ENCODE measurements at regions not wholly inside any gene's neighbourhood (a gene's known extent, or its start where the extent isn't known, plus 50 kb on each side); places are given as distances from the start of the nearest gene placed in this dataset.
A peak's percentile ranks its signal among the peaks of the same experiment; 100 is the strongest.
"Not testable (repeated sequence)": the region's sequence is repeated elsewhere in the genome, so short reads cannot be mapped to it uniquely, and the experiment has no call there.

GRCh38 chr6:153373869-153374268 lies 242.8 kb upstream of the RGS17 start:
- no peak for DNase-seq

- no peak for DNase-seq
These were observed 237.0 kb upstream of the RGS17 start for GRCh38 chr6:153368131-153368530.

- DNase-seq: no peak
These were observed 235.9 kb upstream of the RGS17 start for GRCh38 chr6:153367021-153367420.

GRCh38 chr6:153357391-153357790 lies 226.3 kb upstream of the RGS17 start:
- no peak for DNase-seq

GRCh38 chr6:153340568-153340967 lies 209.5 kb upstream of the RGS17 start:
- no peak for DNase-seq

- no peak for DNase-seq
These were observed 203.0 kb upstream of the RGS17 start for GRCh38 chr6:153334121-153334520.

GRCh38 chr6:153331221-153331620 lies 200.1 kb upstream of the RGS17 start:
- not testable (repeated sequence) for DNase-seq

GRCh38 chr6:153328194-153328593 lies 197.1 kb upstream of the RGS17 start:
- no peak for DNase-seq

GRCh38 chr6:153325661-153326060 lies 194.6 kb upstream of the RGS17 start:
- no peak for DNase-seq

GRCh38 chr6:153312634-153313033 lies 181.6 kb upstream of the RGS17 start:
- DNase-seq: peak in 1 of 2 donors; percentile 4

- DNase-seq: no peak
These were observed 178.6 kb upstream of the RGS17 start for GRCh38 chr6:153309651-153310050.

GRCh38 chr6:153302133-153302532 lies 171.1 kb upstream of the RGS17 start:
- no peak for DNase-seq

- DNase-seq: no peak
These were observed 170.5 kb upstream of the RGS17 start for GRCh38 chr6:153301602-153302001.

GRCh38 chr6:153282456-153282855 lies 151.4 kb upstream of the RGS17 start:
- not testable (repeated sequence) for DNase-seq

- DNase-seq: no peak
These were observed 144.9 kb upstream of the RGS17 start for GRCh38 chr6:153275997-153276396.

- no peak for DNase-seq
These were observed 141.3 kb upstream of the RGS17 start for GRCh38 chr6:153272201-153272980.

GRCh38 chr6:153263489-153263888 lies 132.4 kb upstream of the RGS17 start:
- DNase-seq: no peak

- DNase-seq: no peak
These were observed 120.2 kb upstream of the RGS17 start for GRCh38 chr6:153251326-153251725.

GRCh38 chr6:153237670-153238069 lies 106.6 kb upstream of the RGS17 start:
- no peak for DNase-seq

GRCh38 chr6:153231048-153231646 lies 100.1 kb upstream of the RGS17 start:
- DNase-seq: no peak

- DNase-seq: no peak
These were observed 87.2 kb upstream of the RGS17 start for GRCh38 chr6:153218184-153218792.

GRCh38 chr6:153216789-153217188 lies 85.7 kb upstream of the RGS17 start:
- no peak for DNase-seq

- DNase-seq: no peak
These were observed 84.2 kb upstream of the RGS17 start for GRCh38 chr6:153215242-153215641.

GRCh38 chr6:153214436-153214835 lies 83.4 kb upstream of the RGS17 start:
- no peak for DNase-seq

Measured in bone marrow (tissue), 2 donors.